ENCODE measurements at regions not wholly inside any gene's neighbourhood (a gene's known extent, or its start where the extent isn't known, plus 50 kb on each side); places are given as distances from the start of the nearest gene placed in this dataset.

- intact Hi-C loops (cut with micrococcal nuclease; ENCODE audit: unreplicated experiment), result no loop called here
- CTCF ChIA-PET, result no interaction called here
- Mint-ChIP-seq H3K27ac (ENCODE audit: unreplicated experiment) (no peak overlapping the region), H3K9me3 (ENCODE audit: unreplicated experiment) (no peaks in the 10 kb centered on the region), H3K36me3 (ENCODE audit: insufficient read depth, unreplicated experiment) (no peaks in the 10 kb centered on the region), H3K4me1 (ENCODE audit: low read depth, unreplicated experiment) (peaks cover 5% of the 10 kb centered on the region), H3K4me3 (ENCODE audit: unreplicated experiment) (no peak overlapping the region), H3K27me3 (ENCODE audit: insufficient read depth, unreplicated experiment) (no peaks in the 10 kb centered on the region)
- TF ChIP-seq, protein P1, sequence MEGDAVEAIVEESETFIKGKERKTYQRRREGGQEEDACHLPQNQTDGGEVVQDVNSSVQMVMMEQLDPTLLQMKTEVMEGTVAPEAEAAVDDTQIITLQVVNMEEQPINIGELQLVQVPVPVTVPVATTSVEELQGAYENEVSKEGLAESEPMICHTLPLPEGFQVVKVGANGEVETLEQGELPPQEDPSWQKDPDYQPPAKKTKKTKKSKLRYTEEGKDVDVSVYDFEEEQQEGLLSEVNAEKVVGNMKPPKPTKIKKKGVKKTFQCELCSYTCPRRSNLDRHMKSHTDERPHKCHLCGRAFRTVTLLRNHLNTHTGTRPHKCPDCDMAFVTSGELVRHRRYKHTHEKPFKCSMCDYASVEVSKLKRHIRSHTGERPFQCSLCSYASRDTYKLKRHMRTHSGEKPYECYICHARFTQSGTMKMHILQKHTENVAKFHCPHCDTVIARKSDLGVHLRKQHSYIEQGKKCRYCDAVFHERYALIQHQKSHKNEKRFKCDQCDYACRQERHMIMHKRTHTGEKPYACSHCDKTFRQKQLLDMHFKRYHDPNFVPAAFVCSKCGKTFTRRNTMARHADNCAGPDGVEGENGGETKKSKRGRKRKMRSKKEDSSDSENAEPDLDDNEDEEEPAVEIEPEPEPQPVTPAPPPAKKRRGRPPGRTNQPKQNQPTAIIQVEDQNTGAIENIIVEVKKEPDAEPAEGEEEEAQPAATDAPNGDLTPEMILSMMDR (IDR thresholded peaks at IDR 0.05; ENCODE audit: insufficient read depth in 1 of 2, low read depth in 1 of 2, low read length in 1 of 2, severe bottlenecking in 1 of 2, unreplicated experiment in 1 of 2), result no peak
- no peak overlapping the region for H3K4me3 ChIP-seq (ENCODE audit: low read depth, low read length)
- no peak for DNase-seq
- H3K9me3 ChIP-seq, result no peaks in the 10 kb centered on the region
- BruUV-seq (replicated peaks), result no TSS peak
- H3K36me3 ChIP-seq (ENCODE audit: control insufficient read depth, insufficient read depth, low read length), result no peaks in the 10 kb centered on the region
- POLR2A ChIA-PET, result no interaction called here
- H3K4me1 ChIP-seq, result no peaks in the 10 kb centered on the region
- H3K27me3 ChIP-seq (replicated peaks; ENCODE audit: control insufficient read depth, insufficient read depth, low read length), result no peaks in the 10 kb centered on the region
Measured at GRCh38 chr1:81650776-81651175, 150.0 kb upstream of the ADGRL2 start.

DNA sequence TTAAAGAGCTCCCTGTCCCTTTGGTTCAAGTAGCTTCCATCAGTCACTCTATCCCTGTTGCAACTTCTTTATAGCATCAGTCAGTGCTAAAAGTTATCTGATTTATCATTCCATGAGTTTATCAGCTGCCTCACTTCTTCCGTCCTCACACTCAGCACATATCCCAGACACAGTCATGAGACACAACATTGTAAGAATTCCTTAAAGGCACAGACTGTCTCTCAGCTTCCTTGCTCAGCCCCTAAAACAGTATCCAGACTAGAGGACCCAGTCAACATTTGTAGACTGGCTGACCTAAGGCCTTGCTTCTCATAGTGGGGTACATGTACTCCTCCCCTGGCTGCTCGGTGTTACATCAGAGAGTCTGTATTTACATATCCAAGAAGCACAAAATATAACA lies 164.9 kb upstream of the ADGRL2 start:
- Histone ChIP-seq H3K36me3 (ENCODE audit: control insufficient read depth, insufficient read depth, low read length) (no peaks in the 10 kb centered on the region), H3K4me1 (no peaks in the 10 kb centered on the region), H3K4me3 (ENCODE audit: low read depth, low read length) (no peak overlapping the region), H3K9me3 (no peaks in the 10 kb centered on the region), H3K27me3 (replicated peaks; ENCODE audit: control insufficient read depth, insufficient read depth, low read length) (no peaks in the 10 kb centered on the region)
- Mint-ChIP-seq H3K9me3 (ENCODE audit: unreplicated experiment) (no peaks in the 10 kb centered on the region), H3K4me1 (ENCODE audit: low read depth, unreplicated experiment) (no peaks in the 10 kb centered on the region), H3K27ac (ENCODE audit: unreplicated experiment) (no peak overlapping the region), H3K4me3 (ENCODE audit: unreplicated experiment) (no peak overlapping the region), H3K36me3 (ENCODE audit: insufficient read depth, unreplicated experiment) (no peaks in the 10 kb centered on the region), H3K27me3 (ENCODE audit: insufficient read depth, unreplicated experiment) (no peaks in the 10 kb centered on the region)
- intact Hi-C loops (cut with micrococcal nuclease; ENCODE audit: unreplicated experiment), result no loop called here
- no peak for DNase-seq
- BruUV-seq (replicated peaks), result no TSS peak
- POLR2A ChIA-PET, result no interaction called here
- TF ChIP-seq, protein P1 (IDR thresholded peaks at IDR 0.05; ENCODE audit: insufficient read depth in 1 of 2, low read depth in 1 of 2, low read length in 1 of 2, severe bottlenecking in 1 of 2, unreplicated experiment in 1 of 2), result no peak
- CTCF ChIA-PET, result no interaction called here

DNA sequence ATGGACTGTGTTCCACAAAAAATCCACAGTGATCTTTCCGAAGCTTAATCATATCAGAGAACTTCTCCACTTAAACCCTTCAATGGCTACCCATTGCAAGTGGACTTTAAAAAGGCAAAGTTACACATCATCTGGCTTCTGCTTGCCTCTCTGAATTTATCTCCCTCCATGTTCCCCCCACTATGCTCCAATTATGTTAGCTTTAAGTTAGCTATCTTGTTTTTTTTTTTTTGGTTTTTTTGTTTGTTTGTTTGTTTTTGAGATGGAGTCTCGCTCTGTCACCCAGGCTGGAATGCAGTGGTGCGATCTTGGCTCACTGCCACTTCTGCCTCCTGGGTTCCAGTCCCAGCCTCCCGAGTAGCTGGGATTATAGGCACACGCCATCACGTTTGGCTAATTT lies 166.4 kb upstream of the ADGRL2 start:
- no peaks in the 10 kb centered on the region for H3K9me3 ChIP-seq
- Mint-ChIP-seq H3K27ac (ENCODE audit: unreplicated experiment) (no peak overlapping the region), H3K4me3 (ENCODE audit: unreplicated experiment) (no peak overlapping the region), H3K9me3 (ENCODE audit: unreplicated experiment) (no peaks in the 10 kb centered on the region), H3K36me3 (ENCODE audit: insufficient read depth, unreplicated experiment) (no peaks in the 10 kb centered on the region), H3K27me3 (ENCODE audit: insufficient read depth, unreplicated experiment) (no peaks in the 10 kb centered on the region), H3K4me1 (ENCODE audit: low read depth, unreplicated experiment) (no peaks in the 10 kb centered on the region)
- no peaks in the 10 kb centered on the region for H3K27me3 ChIP-seq (replicated peaks; ENCODE audit: control insufficient read depth, insufficient read depth, low read length)
- ChIA-PET POLR2A (no interaction called here), CTCF (no interaction called here)
- no peaks in the 10 kb centered on the region for H3K4me1 ChIP-seq
- no peak for DNase-seq
- TF ChIP-seq, protein P1 (IDR thresholded peaks at IDR 0.05; ENCODE audit: insufficient read depth in 1 of 2, low read depth in 1 of 2, low read length in 1 of 2, severe bottlenecking in 1 of 2, unreplicated experiment in 1 of 2), result no peak
- H3K4me3 ChIP-seq (ENCODE audit: low read depth, low read length), result no peak overlapping the region
- BruUV-seq (replicated peaks), result no TSS peak
- intact Hi-C loops (cut with micrococcal nuclease; ENCODE audit: unreplicated experiment), result no loop called here
- no peaks in the 10 kb centered on the region for H3K36me3 ChIP-seq (ENCODE audit: control insufficient read depth, insufficient read depth, low read length)

Data from Caco-2 (cell line).